HG03280 (cell line): ENCODE measurements at regions not wholly inside any gene's neighbourhood (a gene's known extent, or its start where the extent isn't known, plus 50 kb on each side); places are given as distances from the start of the nearest gene placed in this dataset.

ENCODE experiments used
- ATAC-seq: cut with Tn5 transposase; IDR thresholded peaks from one replicate; pipeline ENCODE4 v1.9.1; 2021; ENCODE audit warnings: mild to moderate bottlenecking, moderate library complexity; ENCODE audit not compliant: unreplicated experiment

GRCh38 chr18:60662491-60662890 is 289.9 kb upstream of the MC4R start:
- ATAC-seq: no peak

GRCh38 chr18:60663060-60663989 is 290.8 kb upstream of the MC4R start:
- no peak for ATAC-seq

DNA sequence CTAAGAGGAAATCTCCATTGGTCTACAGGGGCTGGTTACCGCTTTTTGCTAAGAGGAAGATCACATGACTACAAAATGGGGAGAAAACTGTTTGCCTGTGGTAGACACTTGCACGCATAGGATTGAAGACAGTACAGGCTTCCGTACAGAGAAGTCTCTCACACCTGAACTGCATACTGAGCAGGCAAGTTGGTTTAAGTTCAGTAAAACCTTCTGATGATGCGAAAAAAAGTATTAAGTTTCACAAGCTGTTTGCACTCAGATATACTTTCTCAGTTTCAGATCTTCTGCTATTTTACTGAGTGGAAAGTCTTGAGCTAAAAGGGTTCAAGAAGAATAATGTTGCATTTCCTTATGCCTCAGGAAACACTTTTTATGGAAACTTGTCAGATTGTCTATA is 292.2 kb upstream of the MC4R start:
- no peak for ATAC-seq

GRCh38 chr18:60667016-60667415 is 294.4 kb upstream of the MC4R start:
- ATAC-seq: no peak

DNA sequence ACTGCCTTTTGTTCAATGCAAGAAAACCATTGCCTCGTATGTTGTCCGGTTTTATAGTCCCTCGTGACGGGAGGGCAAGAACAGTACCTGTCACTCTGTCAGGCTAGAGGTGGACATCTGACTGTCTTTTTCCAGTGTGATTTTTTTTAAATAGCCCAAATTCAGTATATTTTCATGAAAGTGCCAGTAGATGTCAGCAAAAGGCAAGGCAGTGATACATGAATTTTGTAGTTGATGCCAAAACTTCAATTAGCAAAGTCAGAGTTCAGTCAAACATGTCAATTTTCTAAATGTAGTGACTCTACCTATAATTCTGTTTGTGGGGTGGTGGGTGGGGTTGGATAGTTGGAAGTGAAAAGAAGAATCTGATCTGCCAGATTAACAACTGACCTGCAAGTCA is 296.0 kb upstream of the MC4R start:
- no peak for ATAC-seq

DNA sequence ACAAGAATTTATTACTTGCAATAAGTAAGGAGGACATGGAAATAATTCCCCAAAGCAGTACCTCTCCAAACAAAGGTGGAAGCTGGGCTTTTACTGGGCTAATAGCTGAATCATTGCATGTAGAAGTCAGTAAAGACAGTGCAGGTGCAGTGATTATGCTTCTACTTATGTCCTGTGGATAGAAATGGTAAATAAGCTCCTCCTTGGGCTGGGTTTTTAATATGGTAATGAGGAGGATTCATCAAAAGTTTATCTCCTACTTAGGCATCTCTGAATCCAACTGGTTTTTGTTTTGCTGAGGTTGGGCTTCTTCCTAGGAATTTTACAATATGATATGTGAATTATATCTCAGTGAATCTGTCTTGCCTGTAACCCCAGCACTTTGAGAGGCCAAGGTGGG is 297.4 kb upstream of the MC4R start:
- ATAC-seq: no peak

DNA sequence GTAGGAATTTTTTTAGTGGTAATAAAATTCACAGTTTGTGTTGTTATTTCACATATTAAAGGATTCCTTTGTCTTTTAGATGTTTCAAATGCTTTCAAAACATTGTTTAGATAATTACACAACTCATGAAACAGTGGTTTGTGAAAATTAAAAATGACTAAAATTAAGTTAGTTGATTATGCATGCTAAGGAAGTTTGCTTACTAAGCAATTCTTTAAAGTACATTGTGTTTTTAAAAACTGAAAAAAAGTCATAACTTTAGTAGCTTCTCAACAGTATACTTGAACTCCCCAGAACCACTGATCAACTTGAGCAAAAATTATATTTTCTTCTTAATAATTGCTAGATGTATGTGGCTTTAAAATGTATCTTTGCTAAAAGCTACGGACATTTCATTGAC is 298.4 kb upstream of the MC4R start:
- ATAC-seq: no peak

DNA sequence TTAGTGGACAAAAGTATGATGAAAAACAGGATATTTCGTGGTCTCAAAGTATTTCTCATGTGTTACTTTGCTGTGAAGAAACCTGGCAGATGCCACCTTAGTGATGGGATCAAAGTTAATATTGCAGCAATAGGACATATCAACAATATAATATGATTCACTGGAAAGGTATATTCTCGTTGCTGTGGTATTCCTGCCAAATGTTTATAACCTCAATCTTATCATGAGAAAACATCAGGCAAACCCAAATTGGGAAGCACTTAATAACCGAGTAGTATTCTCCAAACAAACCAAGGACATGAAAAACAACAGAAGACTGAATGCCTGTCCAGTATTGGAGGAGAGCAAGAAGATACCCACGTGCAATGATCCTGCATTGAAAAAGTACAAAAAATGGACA is 302.6 kb upstream of the MC4R start:
- no peak for ATAC-seq

DNA sequence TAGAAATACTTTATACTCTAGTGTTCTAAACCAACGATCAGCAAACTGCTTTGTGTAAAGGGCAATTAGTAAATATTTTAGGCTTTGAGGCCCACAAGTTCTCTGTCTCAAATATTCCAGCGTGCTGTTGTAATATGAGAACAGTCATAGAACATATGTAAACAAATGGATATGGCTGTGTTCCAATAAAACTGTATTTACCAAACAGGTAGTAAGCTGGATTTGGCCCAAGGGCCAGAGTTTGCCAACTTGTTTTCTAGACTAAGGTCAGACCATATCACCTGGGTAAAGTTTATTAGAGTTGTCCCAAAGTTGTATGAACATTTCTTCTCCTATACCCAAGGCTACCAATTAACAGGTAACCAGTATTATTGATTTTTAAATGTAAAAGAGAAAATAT is 303.2 kb upstream of the MC4R start:
- no peak for ATAC-seq

GRCh38 chr18:60676815-60677214 is 304.2 kb upstream of the MC4R start:
- no peak for ATAC-seq

DNA sequence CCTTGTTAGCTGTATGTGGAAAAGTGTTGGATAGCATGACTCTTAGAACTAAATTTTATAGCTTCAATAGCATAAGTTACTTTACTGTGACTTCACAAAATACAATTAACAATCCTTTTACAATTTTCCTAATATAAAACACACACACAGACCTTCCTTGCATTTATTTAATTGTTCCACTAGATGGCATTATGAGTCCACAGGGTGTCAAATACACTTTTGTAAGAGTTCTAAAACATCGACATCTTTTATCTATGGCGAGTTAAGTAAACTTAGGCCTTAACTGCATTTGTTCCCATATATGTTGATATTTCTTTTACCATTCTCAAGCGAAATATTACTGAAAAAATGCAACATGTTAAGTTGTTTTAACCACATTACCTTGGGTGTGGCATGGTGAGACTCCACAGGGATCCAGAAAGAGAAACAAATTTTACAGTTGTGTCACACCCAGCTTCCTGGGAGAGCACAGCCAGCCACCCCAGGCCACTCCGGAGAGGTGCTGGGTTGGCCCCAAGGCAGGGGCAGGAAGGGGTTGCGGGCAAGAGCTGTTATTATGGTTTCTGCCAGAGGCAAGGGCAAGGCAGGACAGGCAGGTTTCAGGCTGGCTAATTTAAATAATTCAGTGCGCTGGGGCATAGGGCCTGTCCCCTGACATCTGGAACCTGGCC is 312.4 kb upstream of the MC4R start:
- ATAC-seq: no peak

- no peak for ATAC-seq
These were observed 313.6 kb upstream of the MC4R start for GRCh38 chr18:60686142-60686541.

DNA sequence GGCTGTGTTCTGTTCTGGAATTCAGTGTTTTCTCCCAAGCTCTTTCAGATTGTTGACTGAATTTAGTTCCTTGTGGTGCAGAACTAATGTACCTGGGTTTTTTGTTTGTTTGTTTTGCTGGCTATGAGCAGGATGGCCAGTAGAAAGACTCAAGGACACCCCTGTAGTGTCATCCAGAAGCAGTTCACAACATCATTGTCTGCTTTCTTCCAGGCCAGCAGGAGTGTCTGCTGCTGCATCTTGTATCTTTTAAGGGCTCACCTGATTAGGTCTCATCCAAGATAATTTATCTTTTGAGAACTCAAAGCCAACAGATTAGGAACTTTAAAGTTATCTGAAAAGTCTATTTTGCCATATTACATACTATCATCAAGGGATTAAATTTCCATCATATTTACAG is 318.5 kb upstream of the MC4R start:
- no peak for ATAC-seq

GRCh38 chr18:60693426-60693825 is 320.9 kb upstream of the MC4R start:
- ATAC-seq: no peak

- ATAC-seq: no peak
These were observed 326.3 kb upstream of the MC4R start for GRCh38 chr18:60698901-60699300.

- ATAC-seq: no peak
These were observed 350.2 kb upstream of the MC4R start for GRCh38 chr18:60722742-60723141.

- ATAC-seq: no peak
These were observed 359.6 kb upstream of the MC4R start for GRCh38 chr18:60732143-60732542.

- ATAC-seq: no peak
These were observed 366.6 kb upstream of the MC4R start for GRCh38 chr18:60739212-60739611.

DNA sequence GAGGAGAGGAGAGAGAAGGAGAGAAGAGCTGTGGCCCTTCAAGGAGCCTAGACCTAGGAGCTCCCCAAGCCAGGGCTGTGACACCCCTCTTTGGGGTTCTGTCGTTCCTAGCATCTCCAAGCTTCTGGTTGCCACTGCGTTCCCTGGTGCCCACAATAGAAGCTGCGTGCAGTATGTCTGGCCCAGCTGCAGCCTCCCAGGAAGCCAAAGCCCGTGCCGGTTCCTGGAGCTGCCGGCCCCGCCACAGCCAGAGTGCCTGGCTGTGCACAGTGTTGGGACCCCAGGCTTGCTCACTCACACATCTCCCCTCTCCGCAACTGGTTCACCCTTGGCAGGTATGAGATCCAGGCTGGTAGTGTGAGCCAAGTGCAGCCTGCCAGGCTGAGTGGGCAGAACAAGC is 367.7 kb upstream of the MC4R start:
- ATAC-seq: no peak

GRCh38 chr18:60746491-60746890 is 373.9 kb upstream of the MC4R start:
- ATAC-seq: no peak

- no peak for ATAC-seq
These were observed 374.3 kb upstream of the MC4R start for GRCh38 chr18:60746919-60747318.

DNA sequence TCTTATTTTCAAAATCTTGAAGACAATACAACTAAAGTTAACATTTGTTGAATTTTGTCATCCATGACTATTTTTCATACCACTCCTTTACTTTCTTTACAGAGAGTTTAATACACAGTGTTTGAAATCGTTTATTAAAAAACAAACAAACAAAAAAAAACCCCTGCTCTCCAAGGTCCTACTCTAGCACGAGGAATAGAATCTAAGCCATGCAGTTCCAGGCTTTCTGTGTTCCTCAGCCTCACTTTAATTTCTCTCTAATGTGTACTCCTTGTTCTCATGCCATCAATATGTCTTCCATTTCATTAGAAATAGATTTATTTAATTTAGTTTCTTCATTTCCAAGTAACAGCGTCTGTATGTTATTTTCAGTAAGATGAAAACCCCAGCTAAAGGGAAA is 381.2 kb upstream of the MC4R start:
- no peak for ATAC-seq
